ENCODE measurements at regions not wholly inside any gene's neighbourhood (a gene's known extent, or its start where the extent isn't known, plus 50 kb on each side); places are given as distances from the start of the nearest gene placed in this dataset.

DNA sequence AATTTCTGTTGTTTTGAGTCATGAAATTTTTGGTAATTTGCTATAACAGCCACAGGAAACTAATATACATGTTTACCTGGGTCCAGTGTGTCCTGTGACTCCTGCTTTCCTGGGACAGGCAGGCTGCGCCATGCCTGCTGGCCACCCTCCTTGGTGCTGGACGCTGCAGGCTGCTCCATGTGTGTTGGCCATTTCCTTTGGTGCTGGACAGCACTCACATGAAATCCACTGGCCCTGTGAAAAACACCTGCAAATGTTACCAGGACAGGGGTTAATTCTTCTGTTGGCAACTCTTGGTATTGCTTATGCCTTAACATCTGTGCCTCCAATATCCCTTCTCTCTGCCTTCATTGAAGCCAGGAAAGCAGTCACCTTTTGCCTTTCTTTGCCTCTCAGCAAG lies 86.9 kb upstream of the ATP10A start:
- peaks cover 1% of the 10 kb centered on the region for H3K79me2 ChIP-seq (ENCODE audit: control insufficient read depth, insufficient read depth, low read length, poor library complexity)
- H4K12ac ChIP-seq (ENCODE audit: low read depth, low read length): no peak overlapping the region
- no peak overlapping the region for H4K91ac ChIP-seq (ENCODE audit: low read depth, low read length)
- no peak overlapping the region for H2AK5ac ChIP-seq (ENCODE audit: low read length)
- H3K9ac ChIP-seq (ENCODE audit: low read length): no peak overlapping the region
- H3K27ac ChIP-seq (ENCODE audit: low read depth, low read length): no peak overlapping the region
- peaks cover 9% of the 10 kb centered on the region for H3K79me1 ChIP-seq (ENCODE audit: low read length)
- no peak overlapping the region for H3K4me2 ChIP-seq (ENCODE audit: low read length)
- H3K9me3 ChIP-seq (ENCODE audit: insufficient read depth, low read depth, low read length): peaks cover 1% of the 10 kb centered on the region
- H3K4me1 ChIP-seq (ENCODE audit: control insufficient read depth in 1 of 2, insufficient read depth in 2 of 2, low read length in 2 of 2): peaks cover 0 to 2% of the 10 kb centered on the region in 2 experiments
- H2BK5ac ChIP-seq (ENCODE audit: low read depth, low read length, poor library complexity): no peak overlapping the region
- H2BK120ac ChIP-seq (ENCODE audit: insufficient read depth, low read length, poor library complexity): no peak overlapping the region
- no peak overlapping the region for H3K14ac ChIP-seq (ENCODE audit: low read length)
- no CpG with 5 or more reads among the region's 2 CpGs for WGBS (ENCODE audit: extremely low coverage, insufficient coverage, insufficient read length)
- H2AFZ ChIP-seq (ENCODE audit: insufficient read depth, low read length, poor library complexity): no peak overlapping the region
- H4K8ac ChIP-seq (ENCODE audit: low read depth, low read length): no peak overlapping the region
- no peak overlapping the region for H3K4ac ChIP-seq (ENCODE audit: low read depth, low read length)
- no peak overlapping the region for H3K23ac ChIP-seq (ENCODE audit: low read length)
- no peak overlapping the region for H3K4me3 ChIP-seq (ENCODE audit: low read depth, low read length)
- no peak for DNase-seq
- H2BK12ac ChIP-seq (ENCODE audit: low read length): peak overlapping the region; percentile 86
- no peaks in the 10 kb centered on the region for H3K27me3 ChIP-seq (ENCODE audit: insufficient read depth, low read length)
- H3K36me3 ChIP-seq (ENCODE audit: control insufficient read depth in 1 of 2, insufficient read depth in 2 of 2, low read length in 2 of 2): no peaks in the 10 kb centered on the region
- H3K18ac ChIP-seq (ENCODE audit: low read length): no peak overlapping the region

DNA sequence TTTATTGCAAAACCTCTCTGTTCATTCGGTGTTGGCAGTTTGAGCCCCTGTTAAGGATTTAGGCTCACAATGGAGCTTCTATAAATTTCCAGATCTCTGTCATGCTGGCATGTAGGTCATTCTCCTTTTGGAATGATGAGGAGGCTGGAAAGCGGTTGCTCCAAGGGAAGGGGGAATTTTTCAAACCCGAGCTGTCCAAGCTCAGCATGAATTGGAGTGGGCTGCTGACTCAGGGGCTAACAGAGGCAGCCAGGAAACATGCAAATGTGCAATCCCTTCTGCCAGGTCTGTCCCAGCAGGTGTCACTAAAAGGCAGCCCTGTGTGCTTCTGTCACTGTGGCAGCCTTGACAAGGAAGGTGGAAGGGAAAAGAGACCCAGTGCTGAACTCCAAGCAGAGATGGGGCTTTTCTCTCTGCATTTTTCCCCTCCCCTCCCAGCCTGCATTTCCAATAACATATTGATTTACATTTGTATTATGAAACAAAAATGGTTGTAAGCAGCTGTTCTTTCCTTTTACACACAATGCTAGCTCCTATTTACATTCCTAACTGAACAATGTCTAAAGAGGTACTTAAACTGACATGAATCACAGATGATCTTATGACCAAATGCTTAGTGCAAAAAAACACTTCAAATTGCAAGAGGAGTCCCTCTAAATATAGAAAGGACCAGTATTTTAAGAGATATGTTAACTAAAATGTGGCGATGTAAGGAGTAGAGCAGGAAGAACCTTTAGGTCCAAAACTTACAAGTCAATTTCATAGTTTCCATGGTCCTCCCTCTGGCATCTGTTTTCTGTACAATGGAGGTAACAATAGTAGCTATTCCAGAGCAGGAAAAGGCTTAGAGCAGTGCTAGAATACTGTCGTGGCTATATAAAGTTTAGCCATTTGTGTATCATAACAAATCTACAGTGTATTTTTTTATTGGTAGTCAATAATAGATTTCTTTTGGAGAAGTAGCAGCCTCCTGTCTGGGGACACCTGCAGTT lies 84.5 kb upstream of the ATP10A start:
- H4K91ac ChIP-seq (ENCODE audit: low read depth, low read length): no peak overlapping the region
- no peaks in the 10 kb centered on the region for H3K4me1 ChIP-seq (ENCODE audit: control insufficient read depth in 1 of 2, insufficient read depth in 2 of 2, low read length in 2 of 2)
- no peaks in the 10 kb centered on the region for H3K36me3 ChIP-seq (ENCODE audit: control insufficient read depth in 1 of 2, insufficient read depth in 2 of 2, low read length in 2 of 2)
- no peak overlapping the region for H3K4me3 ChIP-seq (ENCODE audit: low read depth, low read length)
- H3K4me2 ChIP-seq (ENCODE audit: low read length): no peak overlapping the region
- H3K27me3 ChIP-seq (ENCODE audit: insufficient read depth, low read length): no peaks in the 10 kb centered on the region
- no peak overlapping the region for H2BK120ac ChIP-seq (ENCODE audit: insufficient read depth, low read length, poor library complexity)
- H2AK5ac ChIP-seq (ENCODE audit: low read length): no peak overlapping the region
- WGBS (ENCODE audit: extremely low coverage, insufficient coverage, insufficient read length): no CpG with 5 or more reads among the region's 5 CpGs
- peak overlapping the region; percentile 12 for H3K27ac ChIP-seq (ENCODE audit: low read depth, low read length)
- no peak overlapping the region for H2AFZ ChIP-seq (ENCODE audit: insufficient read depth, low read length, poor library complexity)
- H3K23ac ChIP-seq (ENCODE audit: low read length): no peak overlapping the region
- no peak overlapping the region for H3K9ac ChIP-seq (ENCODE audit: low read length)
- H3K14ac ChIP-seq (ENCODE audit: low read length): no peak overlapping the region
- H3K9me3 ChIP-seq (ENCODE audit: insufficient read depth, low read depth, low read length): peaks cover 1% of the 10 kb centered on the region
- peaks cover 9% of the 10 kb centered on the region for H3K79me1 ChIP-seq (ENCODE audit: low read length)
- H3K4ac ChIP-seq (ENCODE audit: low read depth, low read length): no peak overlapping the region
- peak; percentile 43 to 55 for DNase-seq
- no peak overlapping the region for H4K12ac ChIP-seq (ENCODE audit: low read depth, low read length)
- peak overlapping the region; percentile 27 for H2BK5ac ChIP-seq (ENCODE audit: low read depth, low read length, poor library complexity)
- H2BK12ac ChIP-seq (ENCODE audit: low read length): no peak overlapping the region
- H4K8ac ChIP-seq (ENCODE audit: low read depth, low read length): no peak overlapping the region
- no peak overlapping the region for H3K18ac ChIP-seq (ENCODE audit: low read length)
- peaks cover 1% of the 10 kb centered on the region for H3K79me2 ChIP-seq (ENCODE audit: control insufficient read depth, insufficient read depth, low read length, poor library complexity)

DNA sequence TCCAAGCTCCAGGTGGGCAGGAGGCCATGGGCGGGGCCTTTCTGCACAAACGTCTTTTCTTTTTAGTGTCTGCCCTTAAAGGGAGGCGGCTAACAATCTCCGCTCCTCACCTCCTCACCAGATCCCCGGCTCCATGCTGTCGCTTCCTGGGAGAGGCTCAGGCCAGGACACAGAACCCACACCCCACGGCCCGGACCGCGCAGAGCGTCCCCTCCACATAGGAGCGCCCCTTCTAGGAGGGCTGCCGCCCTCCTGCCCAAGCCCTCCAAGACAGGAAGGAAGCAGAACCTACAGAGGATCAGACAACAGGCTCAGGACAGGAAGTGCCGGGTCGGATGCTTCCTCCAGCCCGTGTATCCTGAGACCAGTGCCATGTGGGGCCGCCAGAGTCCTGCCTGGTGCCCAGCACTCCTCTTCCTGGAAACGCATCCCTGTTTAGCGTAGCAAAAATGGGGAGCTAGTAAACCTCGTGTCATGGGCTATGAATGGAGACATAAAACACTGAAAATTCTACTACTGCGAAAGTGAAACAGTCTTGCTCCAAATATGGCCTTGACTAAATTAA lies 83.2 kb upstream of the ATP10A start:
- Histone ChIP-seq H3K27ac (ENCODE audit: low read depth, low read length) (no peak overlapping the region), H3K4ac (ENCODE audit: low read depth, low read length) (no peak overlapping the region), H3K79me1 (ENCODE audit: low read length) (peaks cover 7% of the 10 kb centered on the region), H2BK120ac (ENCODE audit: insufficient read depth, low read length, poor library complexity) (no peak overlapping the region), H3K4me2 (ENCODE audit: low read length) (no peak overlapping the region), H3K4me1 (ENCODE audit: control insufficient read depth in 1 of 2, insufficient read depth in 2 of 2, low read length in 2 of 2) (no peaks in the 10 kb centered on the region), H3K14ac (ENCODE audit: low read length) (no peak overlapping the region), H3K23ac (ENCODE audit: low read length) (no peak overlapping the region), H2BK12ac (ENCODE audit: low read length) (peak overlapping the region; percentile 51), H3K4me3 (ENCODE audit: low read depth, low read length) (no peak overlapping the region), H3K9ac (ENCODE audit: low read length) (no peak overlapping the region), H3K18ac (ENCODE audit: low read length) (no peak overlapping the region), H3K36me3 (ENCODE audit: control insufficient read depth in 1 of 2, insufficient read depth in 2 of 2, low read length in 2 of 2) (no peaks in the 10 kb centered on the region), H2BK5ac (ENCODE audit: low read depth, low read length, poor library complexity) (no peak overlapping the region), H3K9me3 (ENCODE audit: insufficient read depth, low read depth, low read length) (peaks cover 1% of the 10 kb centered on the region), H2AFZ (ENCODE audit: insufficient read depth, low read length, poor library complexity) (no peak overlapping the region), H3K27me3 (ENCODE audit: insufficient read depth, low read length) (no peaks in the 10 kb centered on the region), H4K8ac (ENCODE audit: low read depth, low read length) (no peak overlapping the region), H3K79me2 (ENCODE audit: control insufficient read depth, insufficient read depth, low read length, poor library complexity) (peaks cover 1% of the 10 kb centered on the region), H4K91ac (ENCODE audit: low read depth, low read length) (no peak overlapping the region), H2AK5ac (ENCODE audit: low read length) (no peak overlapping the region), H4K12ac (ENCODE audit: low read depth, low read length) (no peak overlapping the region)
- no CpG with 5 or more reads among the region's 21 CpGs for WGBS (ENCODE audit: extremely low coverage, insufficient coverage, insufficient read length)
- no peak for DNase-seq

DNA sequence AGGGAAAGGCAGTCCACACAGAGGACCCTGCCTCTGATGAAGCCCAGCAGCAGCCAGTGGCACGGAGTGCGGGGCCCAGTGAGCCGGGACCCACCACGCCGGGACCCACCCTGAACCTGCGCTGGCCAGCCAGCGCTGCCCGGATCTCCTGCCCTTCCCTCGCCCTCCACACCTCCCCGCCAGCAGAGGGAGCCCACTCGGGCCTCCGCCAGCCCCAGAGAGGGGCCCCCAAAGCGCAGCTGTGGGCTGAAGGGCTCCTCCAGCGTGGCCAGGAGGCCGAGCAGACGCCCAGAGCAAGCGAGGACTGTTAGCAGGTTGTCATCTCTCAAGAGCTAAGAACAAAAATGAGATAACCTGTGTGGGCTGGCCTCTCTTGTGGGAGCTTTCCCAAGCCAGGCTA lies 81.3 kb upstream of the ATP10A start:
- Histone ChIP-seq H4K8ac (ENCODE audit: low read depth, low read length) (peak overlapping the region; percentile 7), H2BK12ac (ENCODE audit: low read length) (peak overlapping the region; percentile 2), H3K4me2 (ENCODE audit: low read length) (no peak overlapping the region), H2AK5ac (ENCODE audit: low read length) (no peak overlapping the region), H3K23ac (ENCODE audit: low read length) (no peak overlapping the region), H3K27ac (ENCODE audit: low read depth, low read length) (no peak overlapping the region), H2BK120ac (ENCODE audit: insufficient read depth, low read length, poor library complexity) (no peak overlapping the region), H3K4me1 (ENCODE audit: control insufficient read depth in 1 of 2, insufficient read depth in 2 of 2, low read length in 2 of 2) (no peaks in the 10 kb centered on the region), H2AFZ (ENCODE audit: insufficient read depth, low read length, poor library complexity) (no peak overlapping the region), H3K36me3 (ENCODE audit: control insufficient read depth in 1 of 2, insufficient read depth in 2 of 2, low read length in 2 of 2) (no peaks in the 10 kb centered on the region), H3K27me3 (ENCODE audit: insufficient read depth, low read length) (no peaks in the 10 kb centered on the region), H3K18ac (ENCODE audit: low read length) (no peak overlapping the region), H3K4me3 (ENCODE audit: low read depth, low read length) (no peak overlapping the region), H3K9me3 (ENCODE audit: insufficient read depth, low read depth, low read length) (no peaks in the 10 kb centered on the region), H3K79me2 (ENCODE audit: control insufficient read depth, insufficient read depth, low read length, poor library complexity) (peaks cover 1% of the 10 kb centered on the region), H3K4ac (ENCODE audit: low read depth, low read length) (no peak overlapping the region), H2BK5ac (ENCODE audit: low read depth, low read length, poor library complexity) (no peak overlapping the region), H3K14ac (ENCODE audit: low read length) (no peak overlapping the region), H4K12ac (ENCODE audit: low read depth, low read length) (no peak overlapping the region), H3K79me1 (ENCODE audit: low read length) (peaks cover 7% of the 10 kb centered on the region), H3K9ac (ENCODE audit: low read length) (no peak overlapping the region), H4K91ac (ENCODE audit: low read depth, low read length) (peak overlapping the region; percentile 8)
- whole genome bisulfite sequencing (ENCODE audit: extremely low coverage, insufficient coverage, insufficient read length): no CpG with 5 or more reads among the region's 17 CpGs
- DNase-seq: no peak

Measured in trophoblast cell (in vitro differentiated cells and primary cell).